Astrocyte of the cerebellum (primary cell): ENCODE measurements at regions not wholly inside any gene's neighbourhood (a gene's known extent, or its start where the extent isn't known, plus 50 kb on each side); places are given as distances from the start of the nearest gene placed in this dataset.

ENCODE experiments used
- DNase-seq: peaks from one replicate; pipeline ENCODE4 v3.0.0-alpha.2; 2011; ENCODE audit warnings: low read depth
- H3K4me3 ChIP-seq: 2 replicates; pipeline ENCODE4 v1.5.1; 2011; ENCODE audit warnings: mild to moderate bottlenecking, low read depth, low read length, moderate library complexity
- in situ Hi-C: cut with HindIII; loops from 2 replicates; pipeline ENCODE4 v1.10.0; 2017; ENCODE audit warnings: low sequenced_read_pairs
- TF ChIP-seq, protein P1 (sequence below): IDR thresholded peaks from 2 replicates; pipeline ENCODE4 v1.5.1; 2012; ENCODE audit warnings: low read length, low read depth, moderate library complexity, mild to moderate bottlenecking; ENCODE audit errors: missing control alignments

DNA sequence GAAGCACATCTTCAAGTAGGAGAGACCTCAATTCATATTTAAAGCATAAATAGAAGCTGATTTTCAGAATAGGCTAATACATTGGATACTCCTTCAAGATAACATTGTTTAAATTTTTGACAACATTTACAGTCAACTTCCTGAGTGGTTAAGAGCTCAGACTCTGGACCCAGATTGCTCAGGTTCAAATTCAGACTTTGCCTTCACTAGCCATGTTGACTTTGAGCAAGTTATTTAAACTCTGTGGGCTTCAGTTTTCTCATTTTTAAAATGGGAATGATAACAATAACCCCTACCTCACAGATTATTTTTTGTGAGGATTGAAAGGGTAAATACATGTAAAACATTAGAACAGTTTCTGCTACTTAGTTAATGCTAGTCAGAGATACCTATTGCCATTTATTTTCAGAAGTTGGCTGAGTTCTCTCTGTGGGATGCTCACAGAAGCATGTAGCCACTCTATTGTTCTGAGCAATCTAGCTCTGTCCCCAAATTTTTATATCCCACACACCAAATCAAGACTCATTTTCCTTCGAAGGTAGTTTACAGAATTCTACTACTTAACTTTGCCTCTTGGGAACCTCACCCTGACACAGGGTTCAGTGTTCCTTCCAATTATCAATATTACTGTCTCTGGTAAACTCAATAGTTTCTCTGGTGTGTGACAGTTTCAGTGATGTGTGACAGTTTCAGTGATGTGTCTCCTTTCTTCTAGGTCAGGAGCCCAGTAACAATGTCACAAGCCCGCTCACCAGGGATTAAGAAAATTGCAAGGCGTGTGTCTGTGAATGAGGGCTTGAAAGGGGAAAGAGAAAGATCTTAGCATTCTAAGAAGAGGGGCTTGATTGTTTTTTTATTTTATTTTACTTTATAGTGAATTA lies 79.4 kb upstream of the OSTN start:
- no peak for DNase-seq
- H3K4me3 ChIP-seq, result no peak overlapping the region
- TF ChIP-seq, protein P1, sequence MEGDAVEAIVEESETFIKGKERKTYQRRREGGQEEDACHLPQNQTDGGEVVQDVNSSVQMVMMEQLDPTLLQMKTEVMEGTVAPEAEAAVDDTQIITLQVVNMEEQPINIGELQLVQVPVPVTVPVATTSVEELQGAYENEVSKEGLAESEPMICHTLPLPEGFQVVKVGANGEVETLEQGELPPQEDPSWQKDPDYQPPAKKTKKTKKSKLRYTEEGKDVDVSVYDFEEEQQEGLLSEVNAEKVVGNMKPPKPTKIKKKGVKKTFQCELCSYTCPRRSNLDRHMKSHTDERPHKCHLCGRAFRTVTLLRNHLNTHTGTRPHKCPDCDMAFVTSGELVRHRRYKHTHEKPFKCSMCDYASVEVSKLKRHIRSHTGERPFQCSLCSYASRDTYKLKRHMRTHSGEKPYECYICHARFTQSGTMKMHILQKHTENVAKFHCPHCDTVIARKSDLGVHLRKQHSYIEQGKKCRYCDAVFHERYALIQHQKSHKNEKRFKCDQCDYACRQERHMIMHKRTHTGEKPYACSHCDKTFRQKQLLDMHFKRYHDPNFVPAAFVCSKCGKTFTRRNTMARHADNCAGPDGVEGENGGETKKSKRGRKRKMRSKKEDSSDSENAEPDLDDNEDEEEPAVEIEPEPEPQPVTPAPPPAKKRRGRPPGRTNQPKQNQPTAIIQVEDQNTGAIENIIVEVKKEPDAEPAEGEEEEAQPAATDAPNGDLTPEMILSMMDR, result no peak
- in situ Hi-C loops, result no loop called here

DNA sequence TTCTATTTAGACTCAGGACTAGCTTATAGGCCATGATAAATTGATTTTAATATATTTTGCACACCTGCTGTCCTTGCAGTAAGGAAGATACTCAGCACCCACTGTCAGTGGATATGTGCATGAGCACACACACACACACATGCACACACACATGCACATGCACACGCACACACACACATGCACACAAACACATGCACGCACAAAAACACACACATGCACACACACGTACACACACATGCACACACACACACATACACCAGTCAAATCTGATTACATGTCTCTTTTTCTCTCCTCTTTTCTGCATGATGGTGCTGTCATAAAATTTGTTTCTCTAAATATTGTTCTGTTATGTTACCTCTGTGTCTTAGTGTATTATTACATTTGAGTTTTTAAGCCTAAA lies 87.3 kb upstream of the OSTN start:
- TF ChIP-seq, protein P1, result no peak
- in situ Hi-C loops, result no loop called here
- DNase-seq, result no peak
- H3K4me3 ChIP-seq, result no peak overlapping the region

DNA sequence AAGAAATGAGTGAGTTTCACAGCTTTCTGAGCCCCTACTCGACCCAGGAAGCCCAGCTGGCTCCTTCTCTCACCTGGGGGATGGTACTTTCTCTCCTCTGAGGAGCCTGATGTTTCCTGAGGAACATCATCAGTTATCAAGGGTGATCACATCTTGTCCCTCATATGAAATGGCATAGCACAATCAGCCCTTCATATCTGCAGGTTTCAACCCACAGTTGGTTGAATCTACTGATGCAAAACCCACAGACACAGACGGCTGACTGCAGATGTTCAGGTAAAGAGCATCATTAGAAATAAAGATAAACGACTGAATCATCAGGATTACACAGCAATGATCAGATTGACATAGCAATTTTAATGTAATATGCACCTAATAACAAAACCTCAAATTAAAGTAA lies 93.6 kb upstream of the OSTN start:
- TF ChIP-seq, protein P1, result no peak
- DNase-seq, result no peak
- in situ Hi-C loops, result no loop called here
- no peak overlapping the region for H3K4me3 ChIP-seq

DNA sequence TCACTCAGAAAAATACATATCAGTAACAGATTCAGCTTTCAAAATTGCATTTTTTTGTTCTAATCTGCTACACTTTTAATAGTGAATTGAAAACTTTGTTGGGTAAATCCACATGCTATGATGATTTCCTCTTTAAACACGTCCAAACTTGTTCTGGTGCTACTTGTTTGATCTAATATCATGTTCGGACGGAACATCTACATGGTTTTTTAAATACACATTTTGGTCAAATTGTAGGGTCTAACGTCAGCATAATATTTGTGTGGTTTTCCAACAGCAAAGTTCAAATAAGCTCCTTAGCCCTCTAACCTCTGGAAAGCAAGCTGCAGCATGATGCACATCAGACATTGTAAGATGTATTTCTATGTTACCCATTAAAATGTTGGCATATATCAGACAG lies 98.5 kb upstream of the OSTN start:
- no peak for DNase-seq
- no peak overlapping the region for H3K4me3 ChIP-seq
- TF ChIP-seq, protein P1, result no peak
- in situ Hi-C loops, result no loop called here

DNA sequence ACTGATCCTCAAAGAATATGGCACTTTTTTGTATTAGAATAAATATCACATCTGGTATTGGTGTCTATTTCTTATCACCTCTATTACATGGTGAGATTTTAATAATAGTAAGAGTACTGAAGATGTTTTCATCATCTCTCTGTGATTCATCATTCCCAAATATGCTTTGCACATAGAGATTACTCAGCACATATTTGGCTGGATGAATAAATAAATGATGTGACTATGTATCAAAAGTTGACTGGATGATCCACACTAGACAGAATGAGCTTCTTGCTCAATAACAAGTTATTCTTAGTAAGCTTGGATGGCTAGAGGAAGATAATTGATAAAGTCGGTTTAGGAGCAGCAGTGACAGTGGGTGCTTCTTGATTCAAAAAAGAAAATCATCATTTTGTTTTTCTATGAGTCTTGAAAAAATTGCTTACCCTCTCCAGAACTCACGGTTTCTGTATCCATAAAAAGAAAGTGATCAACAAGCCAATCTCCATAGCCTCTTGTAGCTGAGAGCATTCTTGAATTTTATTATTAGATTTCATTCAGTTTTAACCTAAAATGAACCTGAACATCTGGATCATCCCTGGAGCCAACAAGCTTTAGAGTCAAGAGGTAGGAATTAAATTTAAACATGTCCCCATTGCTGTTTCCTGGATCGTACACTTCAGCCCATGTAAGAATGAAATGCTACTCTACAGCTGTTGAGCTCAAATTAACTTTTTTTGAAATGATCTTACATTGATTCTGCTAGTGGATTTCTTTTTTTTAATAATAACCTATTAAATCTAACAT lies 104.8 kb upstream of the OSTN start:
- H3K4me3 ChIP-seq, result no peak overlapping the region
- TF ChIP-seq, protein P1, result no peak
- in situ Hi-C loops, result no loop called here
- DNase-seq, result no peak

DNA sequence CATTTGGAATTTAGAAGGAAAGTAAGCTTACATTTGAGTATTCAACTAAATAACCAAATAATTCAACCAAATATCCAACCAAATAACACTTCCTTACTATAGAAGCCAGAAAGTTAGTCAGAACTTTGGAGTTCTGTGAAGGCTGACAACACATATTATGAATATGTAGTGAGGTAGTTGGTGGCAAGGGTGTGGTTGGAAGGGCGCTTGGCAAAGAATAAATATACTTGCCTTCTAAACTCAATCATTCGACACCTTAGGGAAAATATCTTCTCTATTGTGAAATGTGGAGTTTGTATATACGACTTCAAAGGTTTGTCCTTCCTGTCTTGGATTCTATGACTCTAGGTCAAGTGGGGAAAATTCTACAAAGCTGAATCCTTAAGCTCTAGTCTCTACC lies 111.7 kb upstream of the OSTN start:
- TF ChIP-seq, protein P1, result no peak
- DNase-seq, result no peak
- H3K4me3 ChIP-seq, result no peak overlapping the region
- in situ Hi-C loops, result no loop called here
